Testis (tissue), 2 donors: ENCODE measurements at regions not wholly inside any gene's neighbourhood (a gene's known extent, or its start where the extent isn't known, plus 50 kb on each side); places are given as distances from the start of the nearest gene placed in this dataset.

ENCODE experiments used
- DNase-seq: peaks from one replicate; pipeline ENCODE4 v3.0.0-alpha.2; 2019
- H3K27ac ChIP-seq, 2 donors: fragments of 200-600 bp; sonication (generic); one replicate each; pipeline ENCODE4 v1.5.1; 2019
- H3K27me3 ChIP-seq: fragments of 200-600 bp; sonication (generic); one replicate; pipeline ENCODE4 v1.5.1; 2019
- H3K36me3 ChIP-seq: fragments of 200-600 bp; sonication (generic); one replicate; pipeline ENCODE4 v1.5.1; 2017; ENCODE audit warnings: low read depth; ENCODE audit errors: missing control alignments
- H3K4me1 ChIP-seq: fragments of 200-600 bp; sonication (generic); one replicate; pipeline ENCODE4 v1.5.1; 2019
- H3K4me3 ChIP-seq, 2 donors: fragments of 200-600 bp; sonication (generic); one replicate each; pipeline ENCODE4 v1.5.1; 2017 to 2019
- H3K9me3 ChIP-seq: fragments of 200-600 bp; sonication (generic); one replicate; pipeline ENCODE4 v1.5.1; 2017
- CTCF ChIP-seq, 3 experiments: fragments of 450-650 bp in 2 of 3; fragments of 200-600 bp in 1 of 3; sonication (generic) in 1 of 3; IDR thresholded peaks; one replicate each; pipeline ENCODE4 v1.5.1; 2016 to 2019; ENCODE audit warnings: antibody characterized with exemption in 3 of 3, mild to moderate bottlenecking in 2 of 3, moderate library complexity in 1 of 3
- POLR2A ChIP-seq: fragments of 450-650 bp; IDR thresholded peaks from one replicate; pipeline ENCODE4 v1.6.1; 2017; ENCODE audit warnings: antibody characterized with exemption, mild to moderate bottlenecking, moderate library complexity
- WGBS, 2 donors: methylation state at CpG; one replicate each; pipeline ENCODE4 v1.1.5; 2018; 5-methylcytosine and 5-hydroxymethylcytosine counted together
- intact Hi-C: fragments of 100-400 bp; cut with DNase I; formaldehyde crosslinking; loops from one replicate; pipeline ENCODE4 v1.15.1; 2023; ENCODE audit warnings: low total_unique reads

GRCh38 chr6:156449569-156449968 lies 327.6 kb upstream of the ARID1B start:
- no peak for TF ChIP-seq CTCF (IDR thresholded peaks at IDR 0.05)
- no peak for TF ChIP-seq POLR2A
- Histone ChIP-seq H3K27ac (no peak overlapping the region), H3K36me3 (no peaks in the 10 kb centered on the region), H3K4me3 (no peak overlapping the region), H3K4me1 (no peaks in the 10 kb centered on the region), H3K27me3 (no peaks in the 10 kb centered on the region), H3K9me3 (no peaks in the 10 kb centered on the region)
- intact Hi-C loops: no loop called here
- DNase-seq: no peak
- 95 to 96% methylated on average over 3 of the region's 3 CpGs for WGBS, 2 donors

GRCh38 chr6:156449128-156449527 lies 328.1 kb upstream of the ARID1B start:
- Histone ChIP-seq H3K27me3 (no peaks in the 10 kb centered on the region), H3K36me3 (no peaks in the 10 kb centered on the region), H3K4me3 (no peak overlapping the region), H3K4me1 (no peaks in the 10 kb centered on the region), H3K27ac (no peak overlapping the region), H3K9me3 (no peaks in the 10 kb centered on the region)
- WGBS, 2 donors: 81 to 82% methylated on average over 4 of the region's 4 CpGs
- no peak for DNase-seq
- intact Hi-C loops: no loop called here
- TF ChIP-seq POLR2A (no peak), CTCF (IDR thresholded peaks at IDR 0.05) (no peak)

- H3K27me3 ChIP-seq: no peaks in the 10 kb centered on the region
- 86 to 92% methylated on average over 1 of the region's 1 CpG for WGBS, 2 donors
- no peak for DNase-seq
- H3K36me3 ChIP-seq: no peaks in the 10 kb centered on the region
- H3K4me1 ChIP-seq: no peaks in the 10 kb centered on the region
- H3K27ac ChIP-seq: no peak overlapping the region
- no peaks in the 10 kb centered on the region for H3K9me3 ChIP-seq
- H3K4me3 ChIP-seq: no peak overlapping the region
- intact Hi-C loops: no loop called here
- TF ChIP-seq CTCF (IDR thresholded peaks at IDR 0.05) (no peak), POLR2A (no peak)
Measured at GRCh38 chr6:156448579-156448978, 328.6 kb upstream of the ARID1B start.

- no peak for TF ChIP-seq CTCF (IDR thresholded peaks at IDR 0.05)
- TF ChIP-seq POLR2A: no peak
- no peaks in the 10 kb centered on the region for H3K27me3 ChIP-seq
- H3K9me3 ChIP-seq: no peaks in the 10 kb centered on the region
- intact Hi-C loops: no loop called here
- H3K27ac ChIP-seq: no peak overlapping the region
- WGBS, 2 donors: 88 to 90% methylated on average over 2 of the region's 2 CpGs
- DNase-seq: no peak
- H3K4me3 ChIP-seq: no peak overlapping the region
- no peaks in the 10 kb centered on the region for H3K4me1 ChIP-seq
- no peaks in the 10 kb centered on the region for H3K36me3 ChIP-seq
Measured at GRCh38 chr6:156440688-156441087, 336.5 kb upstream of the ARID1B start.

- no peak overlapping the region for H3K4me3 ChIP-seq
- no peaks in the 10 kb centered on the region for H3K36me3 ChIP-seq
- intact Hi-C loops: no loop called here
- no peaks in the 10 kb centered on the region for H3K4me1 ChIP-seq
- H3K27me3 ChIP-seq: no peaks in the 10 kb centered on the region
- WGBS, 2 donors: 79 to 80% methylated on average over 10 of the region's 10 CpGs
- DNase-seq: no peak
- no peaks in the 10 kb centered on the region for H3K9me3 ChIP-seq
- TF ChIP-seq CTCF (IDR thresholded peaks at IDR 0.05) (no peak), POLR2A (no peak)
- H3K27ac ChIP-seq: no peak overlapping the region
Measured at GRCh38 chr6:156438350-156438923, 338.7 kb upstream of the ARID1B start.
